Fibroblast of skin of right biceps (primary cell): ENCODE measurements at regions not wholly inside any gene's neighbourhood (a gene's known extent, or its start where the extent isn't known, plus 50 kb on each side); places are given as distances from the start of the nearest gene placed in this dataset.

Source experiments
- DNase-seq: peaks from one replicate; pipeline ENCODE4 v3.0.0-alpha.2; 2013

- DNase-seq, result no peak
Measured at GRCh38 chr9:16099732-16100536, 547.1 kb downstream of the CCDC171 start.

GRCh38 chr9:16100537-16101091 is 547.8 kb downstream of the CCDC171 start:
- peak; percentile 71 for DNase-seq

GRCh38 chr9:16102154-16102553 is 549.3 kb downstream of the CCDC171 start:
- DNase-seq, result no peak

GRCh38 chr9:16103620-16104397 is 551.0 kb downstream of the CCDC171 start:
- DNase-seq, result peak; percentile 69

- DNase-seq, result no peak
Measured at GRCh38 chr9:16105168-16106020, 552.6 kb downstream of the CCDC171 start.

GRCh38 chr9:16106021-16106571 is 553.3 kb downstream of the CCDC171 start:
- DNase-seq, result no peak

GRCh38 chr9:16112116-16112515 is 559.3 kb downstream of the CCDC171 start:
- no peak for DNase-seq

GRCh38 chr9:16115994-16116393 is 563.2 kb downstream of the CCDC171 start:
- DNase-seq, result no peak

GRCh38 chr9:16118043-16118442 is 565.2 kb downstream of the CCDC171 start:
- DNase-seq, result no peak

GRCh38 chr9:16119261-16120230 is 566.7 kb downstream of the CCDC171 start:
- peak; percentile 79 for DNase-seq

GRCh38 chr9:16120231-16120641 is 567.4 kb downstream of the CCDC171 start:
- peak; percentile 91 for DNase-seq

GRCh38 chr9:16120727-16121126 is 567.9 kb downstream of the CCDC171 start:
- DNase-seq, result no peak

- no peak for DNase-seq
Measured at GRCh38 chr9:16121168-16121567, 568.3 kb downstream of the CCDC171 start.

GRCh38 chr9:16121601-16122286 is 568.9 kb downstream of the CCDC171 start:
- peak; percentile 79 for DNase-seq

- DNase-seq, result peak; percentile 55
Measured at GRCh38 chr9:16125629-16126028, 572.8 kb downstream of the CCDC171 start.

GRCh38 chr9:16126042-16126441 is 573.2 kb downstream of the CCDC171 start:
- DNase-seq, result peak; percentile 78

GRCh38 chr9:16128003-16128402 is 575.2 kb downstream of the CCDC171 start:
- DNase-seq, result no peak

- peak; percentile 62 for DNase-seq
Measured at GRCh38 chr9:16131264-16131663, 578.4 kb downstream of the CCDC171 start.

- DNase-seq, result no peak
Measured at GRCh38 chr9:16132513-16132912, 579.7 kb downstream of the CCDC171 start.

GRCh38 chr9:16133032-16133431 is 580.2 kb downstream of the CCDC171 start:
- DNase-seq, result no peak
